WTC11 (cell line): ENCODE measurements at regions not wholly inside any gene's neighbourhood (a gene's known extent, or its start where the extent isn't known, plus 50 kb on each side); places are given as distances from the start of the nearest gene placed in this dataset.

Experiments
- ATAC-seq: fragments of 200-7000 bp; cut with Tn5 transposase; 2 replicates; pipeline ENCODE4 v1.10.0; 2021; ENCODE audit warnings: mild to moderate bottlenecking, moderate library complexity
- CTCF ChIA-PET: fragments of 300-600 bp; sonication (Branson Sonifier 250); formaldehyde crosslinking; loops from one replicate; lab custom pipeline; 2021; ENCODE audit warnings: antibody characterized with exemption; lab: Charles Lee
- POLR2A ChIA-PET: fragments of 350-600 bp; sonication (Branson Sonifier 250); formaldehyde crosslinking; loops from one replicate; lab custom pipeline; 2021; ENCODE audit warnings: antibody characterized with exemption; lab: Charles Lee
- DNase-seq: peaks from one replicate; pipeline ENCODE4 v3.0.0; 2021; ENCODE audit warnings: low spot score
- H3K27ac Mint-ChIP-seq: 2 replicates; pipeline ENCODE4 v1.8.0; 2021; ENCODE audit warnings: mixed read lengths
- H3K27me3 Mint-ChIP-seq: 2 replicates; pipeline ENCODE4 v1.8.0; 2021; ENCODE audit warnings: low read depth, mild to moderate bottlenecking, moderate library complexity, mixed read lengths
- H3K36me3 Mint-ChIP-seq: 2 replicates; pipeline ENCODE4 v1.8.0; 2021; ENCODE audit warnings: mixed read lengths
- H3K4me1 Mint-ChIP-seq: 2 replicates; pipeline ENCODE4 v1.8.0; 2022; ENCODE audit warnings: mixed read lengths
- H3K4me3 Mint-ChIP-seq: 2 replicates; pipeline ENCODE4 v1.8.0; 2021; ENCODE audit warnings: mild to moderate bottlenecking, moderate library complexity, mixed read lengths
- H3K9me3 Mint-ChIP-seq: 2 replicates; pipeline ENCODE4 v1.8.0; 2021; ENCODE audit warnings: mixed read lengths
- CBFB ChIP-seq: sonication (generic); formaldehyde crosslinking; IDR thresholded peaks from 2 replicates; pipeline ENCODE4 v1.8.1; 2022; ENCODE audit warnings: mild to moderate bottlenecking, low read depth, missing genetic modification reagents
- CREM ChIP-seq: sonication (generic); formaldehyde crosslinking; IDR thresholded peaks from 2 replicates; pipeline ENCODE4 v1.8.1; 2022; ENCODE audit warnings: mild to moderate bottlenecking, missing genetic modification reagents, moderate library complexity
- FOXJ3 ChIP-seq: sonication (generic); formaldehyde crosslinking; IDR thresholded peaks from 2 replicates; pipeline ENCODE4 v1.9.0; 2021; ENCODE audit warnings: missing genetic modification reagents, mild to moderate bottlenecking, borderline replicate concordance
- MXD4 ChIP-seq: fragments of 250-450 bp; sonication (Bioruptor Pico); IDR thresholded peaks from 2 replicates; pipeline ENCODE4 v1.8.0; 2021; ENCODE audit warnings: mild to moderate bottlenecking, moderate library complexity, borderline replicate concordance
- NFATC4 ChIP-seq: fragments of 250-450 bp; sonication (Bioruptor Pico); IDR thresholded peaks from 2 replicates; pipeline ENCODE4 v1.9.0; 2021; ENCODE audit warnings: mild to moderate bottlenecking
- NFE2L1 ChIP-seq: sonication (generic); formaldehyde crosslinking; IDR thresholded peaks from 2 replicates; pipeline ENCODE4 v1.8.1; 2023; ENCODE audit warnings: missing genetic modification reagents
- NR1H2 ChIP-seq: sonication (generic); formaldehyde crosslinking; IDR thresholded peaks from 2 replicates; pipeline ENCODE4 v1.9.0; 2021; ENCODE audit warnings: mild to moderate bottlenecking, moderate library complexity, missing genetic modification reagents
- PRRX2 ChIP-seq: fragments of 250-450 bp; sonication (Bioruptor Pico); IDR thresholded peaks from 2 replicates; pipeline ENCODE4 v1.8.0; 2021; ENCODE audit warnings: mild to moderate bottlenecking
- SMAD3 ChIP-seq: sonication (generic); formaldehyde crosslinking; IDR thresholded peaks from 2 replicates; pipeline ENCODE4 v1.8.0; 2022; ENCODE audit warnings: missing genetic modification reagents, mild to moderate bottlenecking, borderline replicate concordance
- ZBTB21 ChIP-seq: sonication (generic); formaldehyde crosslinking; IDR thresholded peaks from 2 replicates; pipeline ENCODE4 v1.8.1; 2023; ENCODE audit warnings: mild to moderate bottlenecking, missing genetic modification reagents, borderline replicate concordance
- ZNF232 ChIP-seq: sonication (generic); formaldehyde crosslinking; IDR thresholded peaks from 2 replicates; pipeline ENCODE4 v1.8.0; 2022; ENCODE audit warnings: mild to moderate bottlenecking, missing genetic modification reagents
- ZNF263 ChIP-seq: sonication (generic); formaldehyde crosslinking; IDR thresholded peaks from 2 replicates; pipeline ENCODE4 v1.8.1; 2022; ENCODE audit warnings: low read depth, mild to moderate bottlenecking, moderate library complexity, missing genetic modification reagents
- ZNF423 ChIP-seq: fragments of 250-450 bp; sonication (Bioruptor Pico); IDR thresholded peaks from 2 replicates; pipeline ENCODE4 v2.1.2; 2022; ENCODE audit warnings: mild to moderate bottlenecking, moderate library complexity
- ZNF425 ChIP-seq: fragments of 250-450 bp; sonication (Bioruptor Pico); conservative IDR thresholded peaks from 2 replicates; pipeline ENCODE4 v1.9.0; 2021; ENCODE audit warnings: mild to moderate bottlenecking
- ZNF512 ChIP-seq: sonication (generic); formaldehyde crosslinking; IDR thresholded peaks from 2 replicates; pipeline ENCODE4 v1.8.1; 2022; ENCODE audit warnings: missing genetic modification reagents, borderline replicate concordance
- ZNF671 ChIP-seq: fragments of 250-450 bp; sonication (Bioruptor Pico); IDR thresholded peaks from 2 replicates; pipeline ENCODE4 v1.8.0; 2021; ENCODE audit warnings: mild to moderate bottlenecking
- TF ChIP-seq, protein P1 (sequence below): sonication (generic); formaldehyde crosslinking; IDR thresholded peaks from 2 replicates; pipeline ENCODE4 v1.8.1; 2023; ENCODE audit warnings: mild to moderate bottlenecking, missing genetic modification reagents
- TF ChIP-seq, protein P2 (sequence below): sonication (generic); formaldehyde crosslinking; IDR thresholded peaks from 2 replicates; pipeline ENCODE4 v1.8.1; 2023; ENCODE audit warnings: mild to moderate bottlenecking, missing genetic modification reagents, moderate library complexity
- TF ChIP-seq, protein P3 (sequence below): sonication (generic); formaldehyde crosslinking; IDR thresholded peaks from 2 replicates; pipeline ENCODE4 v1.8.0; 2022; ENCODE audit warnings: mild to moderate bottlenecking, missing genetic modification reagents
- TF ChIP-seq, protein P4 (sequence below): sonication (generic); formaldehyde crosslinking; IDR thresholded peaks from 2 replicates; pipeline ENCODE4 v1.8.1; 2023; ENCODE audit warnings: mild to moderate bottlenecking, missing genetic modification reagents, moderate library complexity

DNA sequence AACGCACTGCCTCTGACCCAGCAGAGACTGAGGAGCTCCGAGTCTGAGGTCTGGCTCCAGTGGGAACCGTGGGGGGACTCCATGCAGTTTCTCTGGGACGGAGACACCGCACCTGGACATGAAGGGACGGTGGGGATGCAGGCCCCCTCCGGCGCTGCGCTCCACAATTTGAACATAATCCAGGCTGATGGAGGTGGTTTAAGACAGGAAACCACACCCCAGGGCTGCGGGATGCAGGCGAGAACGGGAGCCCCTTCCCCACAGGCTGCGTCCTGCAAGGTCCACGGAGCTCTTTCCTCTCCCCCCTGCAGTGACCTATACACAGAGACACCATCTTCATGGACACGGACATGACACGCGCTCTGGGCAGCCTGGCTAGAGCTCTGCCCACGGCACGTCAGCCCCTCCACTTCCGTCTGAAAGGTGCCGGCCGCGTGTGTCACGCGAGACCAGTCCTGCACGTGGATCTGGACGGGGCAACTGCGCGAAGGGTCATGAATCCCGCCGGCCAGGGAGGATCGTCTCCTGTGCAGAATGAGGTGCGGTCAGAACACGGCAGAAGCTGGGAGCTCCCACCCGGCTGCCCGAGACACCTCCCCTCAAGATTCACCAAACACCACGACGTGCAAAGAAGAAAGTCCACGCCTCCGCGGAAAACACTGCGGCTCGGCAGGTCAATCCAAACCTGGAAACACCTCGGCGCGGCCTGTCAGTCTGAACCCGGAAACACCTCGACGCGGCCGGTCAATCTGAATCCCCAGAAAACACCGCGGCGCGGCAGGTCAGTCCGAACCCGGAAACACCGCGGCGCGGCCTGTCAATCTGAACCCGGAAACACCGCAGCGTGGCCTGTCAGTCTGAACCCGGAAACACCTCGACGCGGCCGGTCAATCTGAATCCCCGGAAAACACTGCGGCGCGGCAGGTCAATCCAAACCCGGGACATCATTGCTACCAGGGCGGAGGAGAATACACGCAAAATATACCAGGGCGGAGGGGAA lies 212.4 kb downstream of the BRD1 start (continued):
- no peak for TF ChIP-seq NFE2L1
- TF ChIP-seq MXD4 (CRISPR knock-in tag), result no peak
- no peak for TF ChIP-seq CBFB
- no peak for TF ChIP-seq ZBTB21 (CRISPR knock-in tag)
- TF ChIP-seq ZNF263 (CRISPR knock-in tag), result no peak

GRCh38 chr22:49613511-49614270 lies 214.0 kb downstream of the BRD1 start:
- Mint-ChIP-seq H3K9me3 (peaks cover 22% of the 10 kb centered on the region), H3K4me1 (no peaks in the 10 kb centered on the region), H3K4me3 (no peak overlapping the region), H3K36me3 (no peaks in the 10 kb centered on the region), H3K27ac (peak overlapping the region; percentile 16; the same call in 1 of the 2 replicates), H3K27me3 (no peaks in the 10 kb centered on the region)
- ATAC-seq (no peak), DNase-seq (no peak)
- ChIA-PET CTCF (no interaction called here), POLR2A (no interaction called here)
- TF ChIP-seq ZNF232 (CRISPR knock-in tag), result no peak
- no peak for TF ChIP-seq PRRX2 (CRISPR knock-in tag)
- TF ChIP-seq ZNF423 (CRISPR knock-in tag), result no peak
- TF ChIP-seq ZNF425 (CRISPR knock-in tag), result no peak
- TF ChIP-seq ZNF512 (CRISPR knock-in tag), result no peak
- no peak for TF ChIP-seq CREM (CRISPR knock-in tag)
- TF ChIP-seq, protein P1, sequence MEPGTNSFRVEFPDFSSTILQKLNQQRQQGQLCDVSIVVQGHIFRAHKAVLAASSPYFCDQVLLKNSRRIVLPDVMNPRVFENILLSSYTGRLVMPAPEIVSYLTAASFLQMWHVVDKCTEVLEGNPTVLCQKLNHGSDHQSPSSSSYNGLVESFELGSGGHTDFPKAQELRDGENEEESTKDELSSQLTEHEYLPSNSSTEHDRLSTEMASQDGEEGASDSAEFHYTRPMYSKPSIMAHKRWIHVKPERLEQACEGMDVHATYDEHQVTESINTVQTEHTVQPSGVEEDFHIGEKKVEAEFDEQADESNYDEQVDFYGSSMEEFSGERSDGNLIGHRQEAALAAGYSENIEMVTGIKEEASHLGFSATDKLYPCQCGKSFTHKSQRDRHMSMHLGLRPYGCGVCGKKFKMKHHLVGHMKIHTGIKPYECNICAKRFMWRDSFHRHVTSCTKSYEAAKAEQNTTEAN (CRISPR knock-in tag), result no peak
- no peak for TF ChIP-seq FOXJ3 (CRISPR knock-in tag)
- no peak for TF ChIP-seq ZNF671
- TF ChIP-seq SMAD3 (CRISPR knock-in tag), result no peak

GRCh38 chr22:49613108-49613507 lies 214.6 kb downstream of the BRD1 start:
- Mint-ChIP-seq H3K9me3 (peaks cover 22% of the 10 kb centered on the region), H3K27me3 (no peaks in the 10 kb centered on the region), H3K27ac (no peak overlapping the region), H3K4me3 (no peak overlapping the region), H3K4me1 (no peaks in the 10 kb centered on the region), H3K36me3 (no peaks in the 10 kb centered on the region)
- ChIA-PET CTCF (no interaction called here), POLR2A (no interaction called here)
- DNase-seq (no peak), ATAC-seq (no peak)
- TF ChIP-seq NR1H2 (CRISPR knock-in tag) (no peak), NFATC4 (CRISPR knock-in tag) (no peak), ZNF263 (CRISPR knock-in tag) (no peak), ZNF425 (CRISPR knock-in tag) (no peak)
- TF ChIP-seq, protein P2, sequence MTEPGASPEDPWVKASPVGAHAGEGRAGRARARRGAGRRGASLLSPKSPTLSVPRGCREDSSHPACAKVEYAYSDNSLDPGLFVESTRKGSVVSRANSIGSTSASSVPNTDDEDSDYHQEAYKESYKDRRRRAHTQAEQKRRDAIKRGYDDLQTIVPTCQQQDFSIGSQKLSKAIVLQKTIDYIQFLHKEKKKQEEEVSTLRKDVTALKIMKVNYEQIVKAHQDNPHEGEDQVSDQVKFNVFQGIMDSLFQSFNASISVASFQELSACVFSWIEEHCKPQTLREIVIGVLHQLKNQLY (CRISPR knock-in tag), result no peak
- TF ChIP-seq, protein P3, sequence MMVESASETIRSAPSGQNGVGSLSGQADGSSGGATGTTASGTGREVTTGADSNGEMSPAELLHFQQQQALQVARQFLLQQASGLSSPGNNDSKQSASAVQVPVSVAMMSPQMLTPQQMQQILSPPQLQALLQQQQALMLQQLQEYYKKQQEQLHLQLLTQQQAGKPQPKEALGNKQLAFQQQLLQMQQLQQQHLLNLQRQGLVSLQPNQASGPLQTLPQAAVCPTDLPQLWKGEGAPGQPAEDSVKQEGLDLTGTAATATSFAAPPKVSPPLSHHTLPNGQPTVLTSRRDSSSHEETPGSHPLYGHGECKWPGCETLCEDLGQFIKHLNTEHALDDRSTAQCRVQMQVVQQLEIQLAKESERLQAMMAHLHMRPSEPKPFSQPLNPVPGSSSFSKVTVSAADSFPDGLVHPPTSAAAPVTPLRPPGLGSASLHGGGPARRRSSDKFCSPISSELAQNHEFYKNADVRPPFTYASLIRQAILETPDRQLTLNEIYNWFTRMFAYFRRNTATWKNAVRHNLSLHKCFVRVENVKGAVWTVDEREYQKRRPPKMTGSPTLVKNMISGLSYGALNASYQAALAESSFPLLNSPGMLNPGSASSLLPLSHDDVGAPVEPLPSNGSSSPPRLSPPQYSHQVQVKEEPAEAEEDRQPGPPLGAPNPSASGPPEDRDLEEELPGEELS (CRISPR knock-in tag), result no peak
- TF ChIP-seq, protein P4, sequence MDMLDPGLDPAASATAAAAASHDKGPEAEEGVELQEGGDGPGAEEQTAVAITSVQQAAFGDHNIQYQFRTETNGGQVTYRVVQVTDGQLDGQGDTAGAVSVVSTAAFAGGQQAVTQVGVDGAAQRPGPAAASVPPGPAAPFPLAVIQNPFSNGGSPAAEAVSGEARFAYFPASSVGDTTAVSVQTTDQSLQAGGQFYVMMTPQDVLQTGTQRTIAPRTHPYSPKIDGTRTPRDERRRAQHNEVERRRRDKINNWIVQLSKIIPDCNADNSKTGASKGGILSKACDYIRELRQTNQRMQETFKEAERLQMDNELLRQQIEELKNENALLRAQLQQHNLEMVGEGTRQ, result no peak
